Ishikawa (cell line): ENCODE measurements at regions not wholly inside any gene's neighbourhood (a gene's known extent, or its start where the extent isn't known, plus 50 kb on each side); places are given as distances from the start of the nearest gene placed in this dataset.

Source experiments
- CEBPB ChIP-seq: IDR thresholded peaks from 2 replicates; pipeline ENCODE4 v1.6.1; 2012
- CREB1 ChIP-seq: IDR thresholded peaks from 2 replicates; pipeline ENCODE4 v1.6.1; 2012; ENCODE audit warnings: low read depth
- EGR1 ChIP-seq: IDR thresholded peaks from 2 replicates; pipeline ENCODE4 v1.6.1; 2012
- EP300 ChIP-seq: IDR thresholded peaks from 2 replicates; pipeline ENCODE4 v1.6.1; 2012; ENCODE audit warnings: borderline replicate concordance
- FOXM1 ChIP-seq: IDR thresholded peaks from 2 replicates; pipeline ENCODE4 v1.6.1; 2012; ENCODE audit warnings: low read depth, borderline replicate concordance
- MAX ChIP-seq: IDR thresholded peaks from 2 replicates; pipeline ENCODE4 v1.6.1; 2012
- NFIC ChIP-seq: IDR thresholded peaks from 2 replicates; pipeline ENCODE4 v1.6.1; 2012
- RAD21 ChIP-seq: IDR thresholded peaks from 2 replicates; pipeline ENCODE4 v1.6.1; 2012; ENCODE audit warnings: low read depth
- TAF1 ChIP-seq: IDR thresholded peaks from 2 replicates; pipeline ENCODE4 v1.6.1; 2012; ENCODE audit warnings: low read depth, mild to moderate bottlenecking
- TCF12 ChIP-seq: IDR thresholded peaks from 2 replicates; pipeline ENCODE4 v1.6.1; 2012; ENCODE audit warnings: low read depth
- TEAD4 ChIP-seq: IDR thresholded peaks from 2 replicates; pipeline ENCODE4 v1.6.1; 2012
- USF1 ChIP-seq: IDR thresholded peaks from 2 replicates; pipeline ENCODE4 v1.6.1; 2012
- YY1 ChIP-seq: IDR thresholded peaks from 2 replicates; pipeline ENCODE4 v1.6.1; 2012; ENCODE audit warnings: low read depth
- ZBTB7A ChIP-seq: IDR thresholded peaks from 2 replicates; pipeline ENCODE4 v1.6.1; 2012; ENCODE audit warnings: low read depth
- TF ChIP-seq, protein P1 (sequence below): IDR thresholded peaks from 2 replicates; pipeline ENCODE4 v1.6.1; 2012; ENCODE audit warnings: low read depth, mild to moderate bottlenecking

GRCh38 chr13:109654341-109655205 lies 131.8 kb downstream of the IRS2 start:
- TF ChIP-seq YY1 = no peak
- TF ChIP-seq, protein P1, sequence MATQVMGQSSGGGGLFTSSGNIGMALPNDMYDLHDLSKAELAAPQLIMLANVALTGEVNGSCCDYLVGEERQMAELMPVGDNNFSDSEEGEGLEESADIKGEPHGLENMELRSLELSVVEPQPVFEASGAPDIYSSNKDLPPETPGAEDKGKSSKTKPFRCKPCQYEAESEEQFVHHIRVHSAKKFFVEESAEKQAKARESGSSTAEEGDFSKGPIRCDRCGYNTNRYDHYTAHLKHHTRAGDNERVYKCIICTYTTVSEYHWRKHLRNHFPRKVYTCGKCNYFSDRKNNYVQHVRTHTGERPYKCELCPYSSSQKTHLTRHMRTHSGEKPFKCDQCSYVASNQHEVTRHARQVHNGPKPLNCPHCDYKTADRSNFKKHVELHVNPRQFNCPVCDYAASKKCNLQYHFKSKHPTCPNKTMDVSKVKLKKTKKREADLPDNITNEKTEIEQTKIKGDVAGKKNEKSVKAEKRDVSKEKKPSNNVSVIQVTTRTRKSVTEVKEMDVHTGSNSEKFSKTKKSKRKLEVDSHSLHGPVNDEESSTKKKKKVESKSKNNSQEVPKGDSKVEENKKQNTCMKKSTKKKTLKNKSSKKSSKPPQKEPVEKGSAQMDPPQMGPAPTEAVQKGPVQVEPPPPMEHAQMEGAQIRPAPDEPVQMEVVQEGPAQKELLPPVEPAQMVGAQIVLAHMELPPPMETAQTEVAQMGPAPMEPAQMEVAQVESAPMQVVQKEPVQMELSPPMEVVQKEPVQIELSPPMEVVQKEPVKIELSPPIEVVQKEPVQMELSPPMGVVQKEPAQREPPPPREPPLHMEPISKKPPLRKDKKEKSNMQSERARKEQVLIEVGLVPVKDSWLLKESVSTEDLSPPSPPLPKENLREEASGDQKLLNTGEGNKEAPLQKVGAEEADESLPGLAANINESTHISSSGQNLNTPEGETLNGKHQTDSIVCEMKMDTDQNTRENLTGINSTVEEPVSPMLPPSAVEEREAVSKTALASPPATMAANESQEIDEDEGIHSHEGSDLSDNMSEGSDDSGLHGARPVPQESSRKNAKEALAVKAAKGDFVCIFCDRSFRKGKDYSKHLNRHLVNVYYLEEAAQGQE = no peak
- no peak for TF ChIP-seq TEAD4
- no peak for TF ChIP-seq USF1
- no peak for TF ChIP-seq TCF12
- TF ChIP-seq EP300 = no peak
- TF ChIP-seq CREB1 = no peak

- no peak for TF ChIP-seq FOXM1
- TF ChIP-seq EP300 = no peak
- TF ChIP-seq YY1 = no peak
- TF ChIP-seq RAD21 = no peak
- no peak for TF ChIP-seq CEBPB
- no peak for TF ChIP-seq TCF12
- TF ChIP-seq NFIC = no peak
- no peak for TF ChIP-seq MAX
These were observed 133.9 kb downstream of the IRS2 start for GRCh38 chr13:109652531-109652930.

GRCh38 chr13:109651854-109652253 lies 134.5 kb downstream of the IRS2 start:
- TF ChIP-seq TEAD4 (no peak), USF1 (no peak), MAX (no peak), TCF12 (no peak), RAD21 (no peak), CEBPB (no peak), ZBTB7A (no peak), NFIC (no peak), YY1 (no peak), CREB1 (no peak), FOXM1 (no peak), EP300 (no peak), TAF1 (no peak)
- TF ChIP-seq, protein P1 = no peak

- TF ChIP-seq YY1 (no peak), TAF1 (no peak), TCF12 (no peak), FOXM1 (no peak), MAX (no peak), CREB1 (no peak), CEBPB (no peak), RAD21 (no peak), EP300 (no peak), USF1 (no peak)
These were observed 135.1 kb downstream of the IRS2 start for GRCh38 chr13:109651311-109651710.

GRCh38 chr13:109650861-109651260 lies 135.5 kb downstream of the IRS2 start:
- no peak for TF ChIP-seq MAX
- TF ChIP-seq EP300 = no peak
- no peak for TF ChIP-seq YY1
- no peak for TF ChIP-seq RAD21
- TF ChIP-seq CREB1 = no peak
- no peak for TF ChIP-seq NFIC
- no peak for TF ChIP-seq USF1
- no peak for TF ChIP-seq EGR1
- TF ChIP-seq FOXM1 = no peak
- no peak for TF ChIP-seq ZBTB7A
- no peak for TF ChIP-seq CEBPB
- TF ChIP-seq TCF12 = no peak
- TF ChIP-seq, protein P1 = no peak
